HG03103 (cell line): ENCODE measurements at regions not wholly inside any gene's neighbourhood (a gene's known extent, or its start where the extent isn't known, plus 50 kb on each side); places are given as distances from the start of the nearest gene placed in this dataset.
"Not testable (repeated sequence)": the region's sequence is repeated elsewhere in the genome, so short reads cannot be mapped to it uniquely, and the experiment has no call there.

Experiments used
- ATAC-seq: cut with Tn5 transposase; IDR thresholded peaks from one replicate; pipeline ENCODE4 v1.9.1; 2021; ENCODE audit warnings: low read depth; ENCODE audit not compliant: unreplicated experiment

DNA sequence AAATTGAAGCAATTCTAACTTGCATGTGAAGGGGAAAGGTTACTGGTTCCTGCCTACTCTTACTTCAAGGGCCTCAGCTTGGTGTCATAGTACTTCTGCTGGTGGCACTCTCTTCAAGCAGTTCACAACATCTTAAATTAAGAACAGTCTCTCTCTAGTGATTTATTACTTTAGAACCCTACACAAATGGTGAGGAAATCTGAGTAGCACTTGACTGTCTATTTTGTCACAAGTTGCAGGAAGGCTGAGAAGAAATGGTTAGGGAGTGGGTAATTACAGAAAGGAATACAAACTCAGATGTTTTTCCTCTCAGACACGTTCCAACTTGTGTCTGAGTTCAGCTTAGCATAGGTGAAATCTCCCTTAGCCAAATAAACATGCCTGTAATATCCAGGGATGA, 242.3 kb upstream of the GRIA3 start:
- ATAC-seq: no peak

DNA sequence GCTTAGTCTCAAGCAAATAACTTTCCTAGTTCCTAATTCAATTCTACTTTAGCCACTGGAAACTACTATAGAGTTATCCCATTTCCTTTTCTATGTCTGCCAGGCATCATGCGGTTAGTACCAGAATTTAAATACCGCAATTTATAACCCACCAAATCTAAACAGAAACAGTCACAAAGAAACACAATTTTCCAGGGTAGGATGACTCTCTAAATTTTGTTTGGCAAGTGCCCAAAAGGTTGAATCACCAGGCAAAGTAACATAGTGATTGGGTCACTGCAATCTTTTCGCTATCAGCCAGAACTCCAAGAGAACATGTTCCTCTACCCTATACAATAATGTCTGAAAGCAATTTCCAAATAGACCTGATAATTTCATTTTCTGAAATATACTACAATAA, 240.2 kb upstream of the GRIA3 start:
- no peak for ATAC-seq

DNA sequence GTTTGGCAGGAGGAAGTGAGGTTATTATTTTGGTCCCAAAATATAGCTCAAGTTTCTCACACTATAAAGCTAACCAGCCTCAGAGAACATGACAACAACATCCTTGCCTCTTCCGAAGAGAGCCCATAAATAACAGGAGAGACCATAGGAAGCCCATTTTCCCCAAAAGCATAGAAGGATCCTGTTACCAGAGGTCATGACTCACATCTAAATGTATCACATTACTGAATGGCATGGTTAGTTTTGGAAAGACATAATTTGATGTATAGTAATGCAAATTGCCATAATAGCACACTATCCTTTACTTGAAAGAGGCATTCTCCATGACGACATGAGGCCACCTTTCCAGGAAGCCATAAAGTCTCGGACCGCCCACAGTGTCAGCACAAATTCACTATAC, 238.8 kb upstream of the GRIA3 start:
- no peak for ATAC-seq

DNA sequence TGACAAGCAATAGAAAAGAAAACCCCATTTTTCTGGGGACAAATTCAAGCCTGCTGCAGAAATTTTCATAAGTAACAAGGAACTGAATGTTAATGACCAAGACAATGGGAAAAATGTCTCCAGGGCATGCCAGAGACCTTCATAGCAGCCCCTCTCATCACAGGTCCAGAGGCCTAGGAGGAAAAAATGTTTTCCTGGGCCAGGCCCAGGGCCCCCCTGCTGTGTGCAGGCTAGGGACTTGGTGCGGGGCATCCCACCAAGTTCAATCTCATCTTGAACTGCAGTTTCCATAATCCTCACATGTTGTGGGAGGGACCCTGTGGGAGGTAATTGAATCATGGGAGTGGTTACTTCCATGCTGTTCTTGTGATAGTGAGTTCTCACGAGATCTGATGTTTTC, 211.5 kb upstream of the GRIA3 start:
- ATAC-seq: no peak

DNA sequence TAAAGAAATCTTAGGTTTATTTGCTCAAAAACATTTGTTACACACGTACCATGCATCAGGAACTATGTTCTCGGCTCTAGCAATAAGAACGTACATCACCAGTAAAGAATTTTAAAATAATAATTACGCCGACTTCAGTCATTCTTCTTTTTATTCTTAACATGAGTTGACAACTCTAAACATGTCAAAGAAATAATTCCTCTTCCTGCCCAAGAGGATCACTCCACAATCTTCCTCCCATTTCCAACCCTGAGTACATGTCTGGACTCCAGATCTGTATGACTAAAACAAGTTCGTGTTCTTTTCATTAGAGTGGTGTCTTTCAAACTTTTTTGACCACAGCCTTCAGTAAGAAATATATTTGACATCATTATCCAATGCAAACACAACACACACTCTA, 201.6 kb upstream of the GRIA3 start:
- ATAC-seq: no peak

DNA sequence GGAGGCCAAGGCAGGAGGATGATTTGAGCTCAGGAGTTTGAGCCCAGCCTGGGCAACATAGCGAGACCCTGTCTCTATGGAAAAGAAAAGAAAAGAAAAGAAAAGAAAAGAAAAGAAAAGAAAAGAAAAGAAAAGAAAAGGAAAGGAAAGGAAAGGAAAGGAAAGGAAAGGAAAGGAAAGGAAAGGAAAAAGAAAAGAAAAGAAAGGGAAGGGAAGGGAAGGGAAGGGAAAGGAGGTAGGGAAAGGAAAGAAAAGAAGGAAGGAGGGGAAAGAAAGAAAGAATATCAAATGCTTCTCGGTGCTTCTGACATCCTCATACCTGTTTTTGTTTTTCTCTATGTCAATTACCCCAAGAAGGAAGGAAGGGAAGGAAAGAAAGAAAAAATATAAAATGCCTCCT, 181.2 kb upstream of the GRIA3 start:
- not testable (repeated sequence) for ATAC-seq

DNA sequence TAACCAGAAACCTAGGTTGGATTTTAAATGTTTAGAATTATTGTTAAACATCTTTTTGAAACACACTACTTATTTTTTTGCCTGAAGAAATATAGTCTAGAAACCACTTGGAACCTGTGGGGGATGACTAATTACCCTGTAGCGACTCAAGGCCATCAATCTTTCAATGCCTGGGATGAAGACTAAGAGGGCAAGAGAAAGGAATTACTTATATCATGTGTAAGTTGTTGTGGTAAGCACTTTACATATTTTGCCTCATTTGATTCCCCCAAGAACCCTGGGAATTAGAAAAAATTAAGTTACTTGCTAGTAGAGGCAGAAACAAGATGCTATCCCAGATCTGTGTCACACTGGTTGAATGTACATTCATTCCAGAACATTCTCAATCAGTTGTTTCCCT, 170.9 kb upstream of the GRIA3 start:
- no peak for ATAC-seq

DNA sequence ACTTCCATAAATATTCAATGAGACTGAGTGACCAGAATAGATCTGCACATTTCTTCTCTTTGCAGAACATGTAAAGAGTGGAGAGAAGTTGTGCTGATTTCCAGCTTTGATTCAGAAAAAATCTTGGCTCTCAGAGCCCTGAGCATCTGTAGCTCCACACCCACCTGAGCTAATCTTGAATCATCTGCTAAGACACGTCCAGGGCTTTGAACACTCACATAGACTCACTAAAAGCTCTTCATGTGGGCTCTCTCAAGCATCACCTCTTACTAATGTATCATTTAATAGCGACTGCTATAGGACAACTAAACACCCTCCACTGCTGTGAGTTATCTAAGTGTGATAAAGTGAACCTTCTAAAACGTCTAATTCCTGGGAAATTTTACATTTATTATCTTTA, 147.7 kb upstream of the GRIA3 start:
- ATAC-seq: no peak

DNA sequence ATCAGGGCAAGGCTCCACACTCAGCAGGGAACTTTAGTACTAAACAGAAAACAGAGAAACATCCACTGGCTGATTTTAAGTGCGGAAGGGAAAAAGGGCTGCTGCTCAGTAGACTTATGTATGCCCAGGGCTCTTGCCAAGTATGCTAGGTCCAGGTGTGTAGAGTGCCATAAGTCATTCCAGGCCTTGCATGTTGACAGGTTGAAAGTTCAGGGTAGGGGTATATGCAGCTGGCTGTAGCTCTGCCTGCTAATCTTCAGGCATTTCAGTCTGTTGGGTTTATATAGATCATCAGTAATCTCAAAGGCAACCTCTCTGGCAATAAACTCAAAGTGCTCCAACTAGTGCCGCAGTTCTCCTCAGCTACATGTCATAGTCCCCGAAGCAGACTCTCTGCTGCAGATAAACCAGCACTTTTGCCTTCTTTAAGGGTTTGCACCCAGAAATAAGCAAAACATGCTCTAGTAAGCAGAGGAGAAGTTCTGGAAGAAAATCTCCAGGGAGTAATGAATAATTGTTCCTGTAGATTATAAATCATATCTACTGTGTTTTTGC, 134.9 kb upstream of the GRIA3 start:
- no peak for ATAC-seq

DNA sequence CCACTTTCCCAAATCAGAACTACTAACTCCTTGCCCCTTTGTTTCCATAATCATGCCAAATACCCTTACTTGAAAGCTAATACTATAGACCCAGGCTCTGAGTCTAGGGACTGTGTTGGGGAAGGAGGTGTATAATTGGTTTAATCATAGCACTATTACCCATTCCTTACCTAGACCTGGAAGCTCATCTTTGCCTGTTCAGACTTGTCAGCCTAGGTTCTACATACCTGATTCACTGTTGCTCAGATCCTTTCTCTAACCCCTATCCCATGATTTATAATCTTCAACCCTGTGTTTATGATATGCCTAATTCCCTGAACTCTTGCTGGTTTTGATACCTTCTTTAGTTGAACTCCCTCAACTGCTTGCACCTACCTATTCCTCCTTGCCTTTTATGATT, 123.1 kb upstream of the GRIA3 start:
- no peak for ATAC-seq

DNA sequence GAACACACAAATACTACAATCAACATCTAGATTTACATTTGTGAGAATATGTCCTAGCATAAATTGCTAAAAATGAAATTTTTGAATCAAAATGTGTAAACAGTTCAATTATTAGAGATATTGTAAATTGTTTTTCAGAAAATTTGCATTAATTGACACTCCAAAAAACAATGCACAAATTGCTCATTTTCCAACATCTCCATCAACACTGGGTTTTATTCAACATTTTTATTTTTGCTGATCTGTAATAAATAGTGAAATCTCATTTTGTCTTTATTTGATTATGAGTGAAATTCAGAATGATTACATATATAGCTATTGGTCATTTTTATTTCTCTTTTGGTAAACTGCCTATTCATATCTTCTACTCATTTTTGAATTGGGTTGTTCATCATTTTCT, 120.0 kb upstream of the GRIA3 start:
- no peak for ATAC-seq

DNA sequence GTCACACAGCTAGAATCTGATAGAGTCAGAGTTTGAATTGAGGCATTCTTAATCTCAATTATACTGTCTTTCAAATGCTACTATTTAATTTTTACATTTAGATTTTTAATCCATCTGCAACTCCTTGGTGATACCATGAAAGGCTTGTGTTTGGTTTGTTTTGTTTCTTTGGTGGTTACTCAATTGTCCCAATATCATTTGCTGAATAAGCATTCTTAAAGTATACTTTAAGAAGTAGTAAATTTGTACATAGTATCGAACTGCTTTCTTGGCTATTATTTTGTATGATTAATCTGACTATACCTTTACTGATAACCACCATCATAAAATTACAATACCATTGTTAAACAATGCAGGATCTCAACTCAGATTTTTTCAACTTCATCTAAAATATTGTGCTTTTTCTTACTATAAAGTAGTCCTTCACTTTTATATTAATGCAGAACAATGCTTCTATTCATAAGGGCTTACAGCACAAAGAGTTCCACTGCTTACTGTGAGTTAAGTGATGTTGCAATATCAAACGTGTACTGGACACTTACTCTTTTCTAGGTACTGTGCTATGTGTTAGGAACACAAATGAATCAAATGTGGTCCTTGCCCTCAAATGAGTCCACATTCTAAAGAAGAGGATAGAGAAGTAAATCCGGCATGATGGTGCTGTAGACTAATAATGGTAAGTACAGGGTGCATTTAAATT, 111.2 kb upstream of the GRIA3 start:
- no peak for ATAC-seq

DNA sequence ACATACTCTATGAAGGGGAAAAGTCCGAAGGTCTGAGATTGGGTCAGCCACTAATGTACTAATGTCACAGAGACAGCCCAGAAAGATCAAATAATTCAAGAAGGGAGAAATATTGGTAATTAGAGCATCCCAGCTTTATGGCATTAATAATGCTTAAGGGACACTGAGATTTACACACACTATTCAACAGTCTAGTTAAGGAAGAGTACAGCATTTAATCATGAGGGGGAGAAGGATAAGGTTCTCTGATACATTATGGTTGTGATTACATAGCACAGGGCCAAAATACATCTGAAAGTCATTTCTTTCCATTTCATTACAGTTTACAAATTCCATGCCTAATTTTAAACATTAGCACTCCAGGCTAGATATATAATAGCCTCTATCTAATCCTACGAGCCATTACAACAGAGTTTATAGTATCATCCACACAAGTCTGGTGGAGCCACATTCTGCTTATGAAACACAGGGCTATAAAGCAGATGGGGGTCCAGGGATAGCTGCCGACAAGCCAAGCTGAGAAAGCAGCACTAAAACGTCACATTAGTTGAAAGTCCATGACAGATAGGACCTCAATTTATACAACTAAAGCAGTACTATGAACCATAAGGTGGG, 108.0 kb upstream of the GRIA3 start:
- ATAC-seq: no peak

DNA sequence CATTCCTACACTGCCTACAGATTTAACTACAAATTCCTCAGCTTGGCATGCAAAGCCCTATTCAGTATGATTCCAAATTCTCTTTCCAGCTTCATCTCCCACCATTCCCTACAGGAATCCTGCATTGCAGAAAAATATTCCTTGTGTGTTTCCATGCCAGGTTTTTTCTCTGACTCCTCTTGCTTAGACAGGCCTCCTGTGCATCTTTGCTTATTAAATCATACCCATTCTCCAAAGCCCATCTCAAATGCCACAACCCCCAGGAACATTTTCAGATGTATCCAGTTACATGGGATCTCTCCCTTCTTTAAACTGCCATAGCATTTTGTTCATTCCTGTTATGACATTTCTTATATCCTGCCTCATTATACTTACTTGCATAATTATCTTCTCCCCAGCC, 106.4 kb upstream of the GRIA3 start:
- ATAC-seq: no peak

DNA sequence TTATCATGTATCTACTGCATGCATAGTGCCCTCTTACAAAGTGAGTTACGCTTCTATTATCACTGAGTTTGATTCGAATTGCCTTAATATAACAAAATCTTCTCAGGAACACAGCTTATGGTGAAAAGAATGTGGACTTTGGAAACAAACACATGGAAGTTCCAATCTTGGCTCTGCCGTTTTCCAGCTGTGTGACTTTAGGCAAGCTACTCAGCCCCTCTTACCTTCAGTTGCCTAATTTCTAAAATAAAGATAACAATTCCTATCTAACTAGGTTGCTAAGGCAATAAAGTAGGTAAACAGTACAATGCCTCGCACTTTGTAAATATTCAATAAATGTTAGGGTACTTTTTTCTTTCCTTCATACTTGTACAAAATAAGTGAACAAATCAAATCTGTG, 104.0 kb upstream of the GRIA3 start:
- ATAC-seq: no peak

DNA sequence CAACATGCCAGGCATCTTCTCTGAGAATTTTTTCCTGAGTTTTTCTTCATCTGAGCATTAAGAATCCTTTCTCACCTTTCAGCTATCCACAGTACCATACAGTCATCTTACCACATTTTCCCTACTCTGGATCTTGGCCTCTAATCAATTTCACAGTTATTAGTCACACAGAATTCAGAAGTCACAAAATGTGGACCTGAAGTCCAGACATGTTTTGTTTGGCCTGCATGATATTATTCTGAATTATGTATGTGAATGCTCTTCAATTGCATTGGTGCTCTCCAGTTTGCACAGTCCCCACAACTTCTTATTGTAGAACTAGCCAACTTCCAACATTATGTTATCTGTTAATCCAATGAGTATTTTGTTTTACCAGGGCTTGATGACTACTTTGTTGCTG, 102.3 kb upstream of the GRIA3 start:
- no peak for ATAC-seq

DNA sequence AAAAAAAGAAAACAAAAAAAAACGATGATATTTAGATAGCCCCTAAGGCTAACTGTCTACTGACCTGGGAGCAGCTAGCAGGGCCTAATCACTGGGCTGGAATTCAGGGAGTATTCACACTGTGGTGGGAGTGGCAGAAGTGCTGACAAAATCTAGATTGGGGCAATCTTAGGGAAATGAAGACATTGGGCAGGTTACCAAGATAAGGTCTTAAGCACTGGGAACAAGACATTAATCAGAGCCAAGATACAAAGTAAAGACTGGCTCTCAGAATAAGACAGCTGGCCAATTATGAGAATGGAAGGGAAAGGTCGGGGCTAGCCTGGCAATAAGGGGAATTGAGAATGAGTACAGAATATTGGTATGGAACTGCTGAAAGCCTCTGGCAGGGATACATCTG, 100.2 kb upstream of the GRIA3 start:
- ATAC-seq: no peak

DNA sequence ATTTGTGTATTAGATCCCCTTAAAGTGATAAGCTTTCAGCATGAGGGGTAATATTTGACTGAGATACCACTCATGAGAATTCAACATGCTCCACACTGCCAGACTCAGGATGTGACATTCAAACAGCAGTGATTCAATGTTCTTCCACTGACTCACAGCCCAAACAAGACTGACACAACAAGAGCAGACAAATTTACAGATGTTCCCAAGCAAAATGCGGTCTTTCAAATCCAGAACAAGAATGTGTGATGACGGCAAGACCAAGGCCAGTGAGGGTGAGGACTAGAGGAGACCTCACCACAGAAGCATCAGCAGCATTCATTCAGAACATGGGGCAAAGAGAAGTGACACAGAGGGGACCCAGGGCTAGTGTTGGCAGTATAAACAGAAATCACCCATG, 99.3 kb upstream of the GRIA3 start:
- ATAC-seq: no peak

DNA sequence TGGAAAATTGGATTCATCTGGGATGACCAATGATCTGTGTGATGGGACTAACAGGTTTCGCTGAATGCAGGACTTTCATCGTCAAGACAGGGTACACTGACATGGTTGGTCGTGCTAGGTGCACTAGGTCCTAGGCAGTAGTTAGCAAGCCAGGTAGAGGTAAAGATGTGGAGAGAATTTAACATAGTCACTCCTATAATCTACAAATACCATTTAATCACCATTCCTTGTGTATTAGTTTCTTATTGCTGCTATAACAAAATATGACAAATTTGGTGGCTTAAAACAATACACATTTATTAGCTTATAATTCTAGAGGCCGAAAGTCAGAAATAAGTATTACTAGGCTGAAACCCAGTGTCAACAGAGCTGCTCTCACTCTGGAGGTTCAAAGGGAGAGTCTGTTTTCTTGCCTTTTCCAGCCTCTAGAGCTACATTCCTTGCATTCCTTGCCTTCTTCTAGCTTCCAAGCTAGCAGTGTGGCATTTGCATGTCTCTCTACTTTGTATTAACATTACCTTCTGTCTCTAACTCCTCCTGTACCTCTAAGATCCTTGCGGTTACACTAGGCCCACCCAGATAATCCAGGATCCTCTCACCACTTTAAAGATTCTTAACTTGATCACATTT, 98.7 kb upstream of the GRIA3 start:
- no peak for ATAC-seq

DNA sequence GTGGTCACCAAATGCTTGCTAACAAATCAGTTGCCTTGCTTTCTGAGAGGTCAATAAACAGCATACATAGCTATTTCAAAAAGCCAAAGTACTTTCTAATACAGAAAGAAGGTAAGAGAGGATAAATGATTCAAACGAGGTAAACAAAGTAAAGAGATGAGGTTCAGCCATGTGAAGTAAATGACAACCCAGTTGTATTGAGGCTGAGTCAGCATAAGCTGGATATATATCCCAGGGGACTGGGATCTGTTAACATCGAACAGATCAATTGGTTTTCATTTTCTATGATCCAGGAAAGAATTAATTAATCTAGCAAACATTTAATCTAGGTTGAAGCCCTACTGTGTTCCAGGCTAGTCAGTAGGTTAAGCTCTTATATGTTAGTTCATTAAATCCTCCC, 97.3 kb upstream of the GRIA3 start:
- no peak for ATAC-seq

DNA sequence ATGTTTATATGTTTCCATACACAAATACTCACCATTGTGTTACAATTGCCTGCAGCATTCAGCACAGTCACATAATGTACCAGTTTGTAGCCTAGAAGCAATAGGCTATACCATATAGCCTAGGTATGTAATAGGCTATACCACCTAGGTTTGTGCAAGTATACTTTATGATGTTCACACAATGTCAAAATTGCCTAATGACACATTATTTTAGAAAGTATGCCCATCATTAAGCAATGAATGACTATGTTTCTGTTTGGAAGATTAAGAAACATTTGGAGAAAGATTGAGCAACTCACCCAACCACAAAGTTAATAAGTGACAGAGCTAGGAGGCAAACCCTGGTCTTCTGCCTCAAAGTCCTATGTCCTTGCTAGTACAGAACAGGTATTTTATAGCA, 96.8 kb upstream of the GRIA3 start:
- ATAC-seq: no peak

DNA sequence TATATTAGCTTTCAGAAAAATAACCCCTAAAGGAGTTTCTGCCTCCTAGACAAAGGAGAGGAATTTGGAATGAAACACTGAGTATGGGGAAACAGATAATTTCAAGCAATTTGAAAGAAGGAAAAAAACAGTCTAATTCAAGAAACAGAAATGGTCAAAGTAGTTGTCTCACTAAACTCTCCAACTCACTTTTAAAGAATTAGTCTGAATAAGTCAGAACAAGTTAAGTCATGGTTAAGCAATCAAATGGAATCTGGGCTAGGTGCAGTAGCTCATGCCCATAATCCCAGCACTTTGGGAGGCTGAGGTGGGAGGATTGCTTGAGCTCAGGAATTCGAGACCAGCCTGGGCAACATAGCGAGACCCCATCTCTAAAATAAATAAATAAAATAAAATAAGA, 95.7 kb upstream of the GRIA3 start:
- no peak for ATAC-seq
